Esophagus muscularis mucosa (tissue), 4 donors: ENCODE measurements at regions not wholly inside any gene's neighbourhood (a gene's known extent, or its start where the extent isn't known, plus 50 kb on each side); places are given as distances from the start of the nearest gene placed in this dataset.
"Not testable (repeated sequence)": the region's sequence is repeated elsewhere in the genome, so short reads cannot be mapped to it uniquely, and the experiment has no call there.

ENCODE experiments used
- DNase-seq: peaks from one replicate; pipeline ENCODE4 v3.0.0-alpha.2; 2017; ENCODE audit errors: extremely low spot score
- H3K27ac ChIP-seq, 4 donors: fragments of 200-600 bp; sonication (generic); replicated peaks in 1 of 4; 1 replicate in 3 of 4; 2 replicates in 1 of 4; pipeline ENCODE4 v1.5.1; 2016 to 2019; ENCODE audit warnings: mild to moderate bottlenecking in 1 of 4
- H3K27me3 ChIP-seq, 4 donors: fragments of 200-600 bp; sonication (generic); one replicate each; pipeline versions ENCODE4 v1.5.1 to v1.6.0; 2016 to 2019
- H3K36me3 ChIP-seq, 4 donors: fragments of 200-600 bp; sonication (generic); one replicate each; pipeline ENCODE4 v1.5.1; 2016 to 2019
- H3K4me1 ChIP-seq, 4 donors: fragments of 200-600 bp; sonication (generic); one replicate each; pipeline ENCODE4 v1.5.1; 2016 to 2019
- H3K4me3 ChIP-seq, 4 donors: fragments of 200-600 bp; sonication (generic); 1 replicate in 2 of 4; 2 replicates in 2 of 4; pipeline ENCODE4 v1.5.1; 2016 to 2019; ENCODE audit warnings: mild to moderate bottlenecking in 4 of 4, moderate library complexity in 1 of 4
- H3K9me3 ChIP-seq, 4 donors: fragments of 200-600 bp; sonication (generic); 1 replicate in 3 of 4; 2 replicates in 1 of 4; pipeline ENCODE4 v1.5.1; 2016 to 2019
- EP300 ChIP-seq: sonication (generic); formaldehyde crosslinking; IDR thresholded peaks from one replicate; pipeline ENCODE4 v1.6.1; 2017; ENCODE audit warnings: antibody characterized with exemption
- POLR2A ChIP-seq: fragments of 450-650 bp; IDR thresholded peaks from one replicate; pipeline ENCODE4 v1.6.1; 2017; ENCODE audit warnings: antibody characterized with exemption, moderate library complexity, mild to moderate bottlenecking, low read depth
- POLR2AphosphoS5 ChIP-seq, 2 donors: sonication (generic); formaldehyde crosslinking; IDR thresholded peaks; one replicate each; pipeline ENCODE4 v1.6.1; 2017; ENCODE audit warnings: antibody characterized with exemption in 2 of 2
- WGBS: methylation state at CpG from one replicate; pipeline ENCODE4 v1.1.5; 2018; 5-methylcytosine and 5-hydroxymethylcytosine counted together
- intact Hi-C: fragments of 100-400 bp; cut with DNase I; formaldehyde crosslinking; loops from one replicate; pipeline ENCODE4 v1.15.1; 2023
- TF ChIP-seq, protein P1 (sequence below), 3 experiments: fragments of 200-600 bp in 2 of 3; fragments of 450-650 bp in 1 of 3; sonication (generic) in 2 of 3; IDR thresholded peaks; one replicate each; pipeline ENCODE4 v1.5.1; 2017 to 2019; ENCODE audit warnings: antibody characterized with exemption in 3 of 3, mild to moderate bottlenecking in 2 of 3, moderate library complexity in 1 of 3

DNA sequence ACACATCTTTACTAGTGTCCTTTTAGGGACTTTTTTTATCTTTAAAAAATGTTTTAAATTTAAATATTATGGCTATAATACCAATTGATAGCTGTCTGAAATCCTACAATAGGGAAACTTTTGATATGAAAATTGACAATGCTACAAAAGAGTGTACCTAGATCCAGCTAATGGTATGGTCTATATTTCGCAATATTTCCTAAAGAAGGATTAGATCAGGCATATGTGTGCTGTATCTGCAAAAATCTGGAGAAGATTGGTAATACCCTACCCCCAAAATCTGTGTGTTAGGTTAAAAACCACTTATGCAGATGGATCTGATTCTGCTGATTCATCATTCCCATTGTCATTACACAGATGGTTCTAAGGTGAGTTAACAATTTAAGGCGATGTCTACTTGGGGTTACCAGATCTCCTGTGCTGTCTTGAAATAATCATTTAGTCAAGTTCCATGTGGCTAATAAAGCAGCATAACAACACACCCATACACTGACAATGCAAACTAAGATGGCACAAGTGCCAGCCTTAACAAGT is 137.1 kb downstream of the GASK1B start:
- DNase-seq: no peak
- H3K27me3 ChIP-seq: no peaks in the 10 kb centered on the region
- peaks cover 0 to 13% (median 2%) of the 10 kb centered on the region in 4 donors for H3K9me3 ChIP-seq
- no peak overlapping the region for H3K4me3 ChIP-seq
- intact Hi-C loops: no loop called here
- no peak overlapping the region for H3K27ac ChIP-seq
- TF ChIP-seq, protein P1, sequence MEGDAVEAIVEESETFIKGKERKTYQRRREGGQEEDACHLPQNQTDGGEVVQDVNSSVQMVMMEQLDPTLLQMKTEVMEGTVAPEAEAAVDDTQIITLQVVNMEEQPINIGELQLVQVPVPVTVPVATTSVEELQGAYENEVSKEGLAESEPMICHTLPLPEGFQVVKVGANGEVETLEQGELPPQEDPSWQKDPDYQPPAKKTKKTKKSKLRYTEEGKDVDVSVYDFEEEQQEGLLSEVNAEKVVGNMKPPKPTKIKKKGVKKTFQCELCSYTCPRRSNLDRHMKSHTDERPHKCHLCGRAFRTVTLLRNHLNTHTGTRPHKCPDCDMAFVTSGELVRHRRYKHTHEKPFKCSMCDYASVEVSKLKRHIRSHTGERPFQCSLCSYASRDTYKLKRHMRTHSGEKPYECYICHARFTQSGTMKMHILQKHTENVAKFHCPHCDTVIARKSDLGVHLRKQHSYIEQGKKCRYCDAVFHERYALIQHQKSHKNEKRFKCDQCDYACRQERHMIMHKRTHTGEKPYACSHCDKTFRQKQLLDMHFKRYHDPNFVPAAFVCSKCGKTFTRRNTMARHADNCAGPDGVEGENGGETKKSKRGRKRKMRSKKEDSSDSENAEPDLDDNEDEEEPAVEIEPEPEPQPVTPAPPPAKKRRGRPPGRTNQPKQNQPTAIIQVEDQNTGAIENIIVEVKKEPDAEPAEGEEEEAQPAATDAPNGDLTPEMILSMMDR (IDR thresholded peaks at IDR 0.05): no peak
- TF ChIP-seq POLR2A: no peak
- TF ChIP-seq EP300: no peak
- TF ChIP-seq POLR2AphosphoS5 (IDR thresholded peaks at IDR 0.05): no peak
- H3K36me3 ChIP-seq: no peaks in the 10 kb centered on the region
- WGBS: 93% methylated on average over 2 of the region's 2 CpGs
- peaks cover 0 to 9% (median 4%) of the 10 kb centered on the region in 4 donors for H3K4me1 ChIP-seq

DNA sequence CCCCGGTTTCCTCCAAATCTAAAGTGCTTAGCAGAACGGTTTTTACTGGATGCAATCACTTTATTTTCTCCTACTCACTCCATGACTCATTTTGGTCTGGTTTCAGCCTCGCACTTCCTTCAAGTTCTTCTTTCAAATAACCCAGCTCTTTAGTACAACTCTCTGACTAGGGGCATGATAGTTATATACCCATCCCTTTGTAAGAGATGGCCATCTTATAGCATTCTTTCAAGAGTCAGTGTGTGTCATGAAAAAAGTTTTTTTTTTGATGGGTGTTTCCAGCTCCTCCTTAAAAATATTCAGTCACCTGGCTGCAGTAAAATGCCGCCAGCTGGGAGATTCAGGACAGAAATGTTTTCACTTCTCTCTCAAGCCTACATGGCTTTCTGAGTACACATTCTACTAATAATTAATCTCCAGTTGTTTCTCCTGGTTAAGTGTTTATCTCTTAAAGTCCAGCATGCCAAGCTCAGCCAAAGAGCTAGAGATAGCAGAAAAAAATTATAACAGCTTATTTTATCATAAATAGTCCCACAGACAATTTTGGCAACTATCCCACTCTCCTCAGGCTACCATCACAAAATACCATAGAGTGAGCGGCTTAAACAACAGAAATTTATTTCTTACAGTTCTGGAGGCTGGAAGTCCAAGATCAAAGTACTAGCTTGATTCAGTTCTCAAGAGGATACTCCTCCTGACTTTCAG is 139.3 kb downstream of the GASK1B start:
- H3K27ac ChIP-seq: peak overlapping the region; percentile 5 to 56 (median 27)
- H3K4me1 ChIP-seq: peaks cover 0 to 9% (median 4%) of the 10 kb centered on the region in 4 donors
- no peaks in the 10 kb centered on the region for H3K27me3 ChIP-seq
- intact Hi-C loops: no loop called here
- H3K4me3 ChIP-seq: peak overlapping the region in 1 of 4 donors; percentile 5
- TF ChIP-seq POLR2AphosphoS5 (IDR thresholded peaks at IDR 0.05) (no peak), EP300 (no peak)
- TF ChIP-seq, protein P1 (IDR thresholded peaks at IDR 0.05): no peak
- WGBS: 41% methylated on average over 5 of the region's 5 CpGs
- peaks cover 0 to 5% (median 3%) of the 10 kb centered on the region in 4 donors for H3K9me3 ChIP-seq
- DNase-seq: no peak
- no peaks in the 10 kb centered on the region for H3K36me3 ChIP-seq

DNA sequence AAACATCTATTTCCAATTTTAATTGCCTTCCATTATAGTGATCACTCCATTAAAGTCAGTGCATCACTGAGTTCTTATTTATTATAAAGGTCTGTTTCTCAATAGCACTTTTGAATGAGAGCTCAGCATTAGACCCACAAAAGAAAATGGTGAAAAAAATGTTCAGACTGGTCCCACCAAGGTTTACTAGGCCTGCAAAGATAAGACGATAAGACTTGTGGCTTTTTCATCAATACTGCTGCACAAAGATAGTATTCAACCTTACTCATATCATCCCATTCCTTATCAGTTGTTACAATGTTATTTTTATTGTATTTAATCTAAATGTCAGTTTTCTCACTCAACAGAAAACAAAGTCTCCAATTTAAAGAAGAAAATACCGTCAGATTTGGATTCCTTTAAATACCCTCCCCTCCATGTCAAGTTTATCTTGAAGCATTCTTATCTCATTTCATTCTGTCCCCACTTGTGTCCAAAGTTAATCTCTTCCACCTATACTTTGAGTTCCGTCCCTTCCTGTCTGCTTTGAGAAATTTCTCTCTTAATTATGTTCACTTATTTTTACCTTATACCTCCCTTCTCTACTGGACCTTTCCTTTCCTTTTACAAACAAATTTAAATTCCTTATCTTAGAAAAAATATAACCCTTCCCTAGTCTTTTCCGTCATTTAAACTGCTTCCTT is 140.0 kb downstream of the GASK1B start:
- peaks cover 0 to 9% (median 4%) of the 10 kb centered on the region in 4 donors for H3K4me1 ChIP-seq
- no peak for DNase-seq
- peak overlapping the region; percentile 5 to 56 (median 27) for H3K27ac ChIP-seq
- no peaks in the 10 kb centered on the region for H3K36me3 ChIP-seq
- WGBS: 69% methylated on average over 4 of the region's 4 CpGs
- H3K4me3 ChIP-seq: peak overlapping the region in 1 of 4 donors; percentile 5
- H3K9me3 ChIP-seq: peaks cover 0 to 10% (median under 1%) of the 10 kb centered on the region in 4 donors
- TF ChIP-seq, protein P1 (IDR thresholded peaks at IDR 0.05): no peak
- TF ChIP-seq POLR2AphosphoS5 (IDR thresholded peaks at IDR 0.05): no peak
- no peak for TF ChIP-seq EP300
- TF ChIP-seq POLR2A: no peak
- H3K27me3 ChIP-seq: no peaks in the 10 kb centered on the region
- intact Hi-C loops: no loop called here

DNA sequence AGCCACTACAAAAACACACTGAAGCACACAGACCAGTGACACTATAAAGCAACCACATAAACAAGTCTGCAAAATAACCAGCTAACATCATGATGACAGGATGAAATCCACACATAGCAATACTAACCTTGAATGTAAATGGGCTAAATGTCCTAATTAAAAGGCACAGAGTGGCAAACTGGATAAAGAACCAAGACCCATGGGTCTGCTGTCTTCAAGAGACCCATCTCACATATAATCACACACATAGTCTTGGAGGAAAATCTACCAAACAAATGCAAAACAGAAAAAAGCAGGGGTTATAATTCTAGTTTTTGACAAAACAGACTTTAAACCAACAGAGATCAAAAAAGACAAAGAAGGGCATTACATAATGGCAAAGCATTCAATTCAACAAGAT is 144.4 kb downstream of the GASK1B start:
- H3K4me1 ChIP-seq, H3K27me3 ChIP-seq, intact Hi-C loops, H3K36me3 ChIP-seq, DNase-seq, H3K27ac ChIP-seq, H3K4me3 ChIP-seq: not testable (repeated sequence)
- H3K9me3 ChIP-seq: peaks cover 0 to 17% (median 5%) of the 10 kb centered on the region in 4 donors

DNA sequence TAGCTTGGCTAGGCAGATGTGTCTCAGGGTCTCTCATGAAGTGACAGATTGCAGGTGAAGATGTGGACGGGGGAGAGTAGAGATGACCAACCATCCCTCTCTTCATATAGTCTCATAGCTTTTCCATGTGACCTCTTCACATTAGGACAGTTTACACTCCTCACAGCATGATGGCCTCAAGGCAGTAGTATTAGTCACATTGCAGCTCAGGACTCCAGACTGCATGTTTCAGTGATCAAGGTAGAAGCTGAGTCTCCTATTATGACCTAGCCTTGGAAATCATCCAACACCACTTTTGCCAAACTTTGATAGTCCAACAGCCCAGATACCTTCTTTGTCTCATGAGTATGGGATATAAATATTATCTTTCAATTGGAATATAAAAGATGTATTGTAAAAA is 147.7 kb downstream of the GASK1B start:
- H3K36me3 ChIP-seq: no peaks in the 10 kb centered on the region

More for the DNA sequence above, 147.7 kb downstream of the GASK1B start:
- H3K27ac ChIP-seq: no peak overlapping the region
- 100% methylated on average over 1 of the region's 1 CpG for WGBS
- H3K4me1 ChIP-seq: peaks cover 13 to 17% (median 15%) of the 10 kb centered on the region in 4 donors
- H3K27me3 ChIP-seq: no peaks in the 10 kb centered on the region
- intact Hi-C loops: no loop called here
- no peak for TF ChIP-seq POLR2AphosphoS5 (IDR thresholded peaks at IDR 0.05)
- no peak for TF ChIP-seq POLR2A
- TF ChIP-seq, protein P1 (IDR thresholded peaks at IDR 0.05): no peak
- no peak for TF ChIP-seq EP300
- DNase-seq: no peak
- H3K4me3 ChIP-seq: no peak overlapping the region
- peaks cover 0 to 17% (median 5%) of the 10 kb centered on the region in 4 donors for H3K9me3 ChIP-seq
